Globus pallidus (tissue), 1 donor: ENCODE measurements at regions not wholly inside any gene's neighbourhood (a gene's known extent, or its start where the extent isn't known, plus 50 kb on each side); places are given as distances from the start of the nearest gene placed in this dataset.

Experiments
- DNase-seq: peaks from one replicate; pipeline ENCODE4 v3.0.0-alpha.2; 2015; ENCODE audit warnings: low spot score

- no peak for DNase-seq
Observed at GRCh38 chr3:17982211-17982880, 239.9 kb upstream of the TBC1D5 start.

GRCh38 chr3:17980863-17981262 is 238.4 kb upstream of the TBC1D5 start:
- no peak for DNase-seq

DNA sequence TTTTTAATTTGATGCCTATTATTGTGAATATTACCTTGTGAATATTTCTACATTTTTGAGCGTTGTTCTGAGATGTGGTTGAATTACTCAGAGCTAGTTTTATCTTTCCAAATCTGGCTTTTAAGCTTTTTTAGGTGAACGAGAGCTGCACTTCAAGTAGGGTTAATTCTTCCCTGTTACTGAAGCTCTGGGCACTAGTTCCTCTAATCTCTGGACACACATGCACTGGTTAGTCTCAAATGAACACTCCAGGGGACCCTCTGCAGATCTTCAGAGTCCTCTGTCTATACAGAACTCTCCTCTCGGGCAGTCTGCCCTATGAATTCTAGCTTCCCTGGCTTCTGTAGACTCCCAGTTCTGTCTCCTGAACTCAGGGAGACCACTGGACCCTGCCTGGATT is 237.5 kb upstream of the TBC1D5 start:
- no peak for DNase-seq

- DNase-seq, result peak; percentile 17
Observed at GRCh38 chr3:17979252-17979651, 236.8 kb upstream of the TBC1D5 start.

DNA sequence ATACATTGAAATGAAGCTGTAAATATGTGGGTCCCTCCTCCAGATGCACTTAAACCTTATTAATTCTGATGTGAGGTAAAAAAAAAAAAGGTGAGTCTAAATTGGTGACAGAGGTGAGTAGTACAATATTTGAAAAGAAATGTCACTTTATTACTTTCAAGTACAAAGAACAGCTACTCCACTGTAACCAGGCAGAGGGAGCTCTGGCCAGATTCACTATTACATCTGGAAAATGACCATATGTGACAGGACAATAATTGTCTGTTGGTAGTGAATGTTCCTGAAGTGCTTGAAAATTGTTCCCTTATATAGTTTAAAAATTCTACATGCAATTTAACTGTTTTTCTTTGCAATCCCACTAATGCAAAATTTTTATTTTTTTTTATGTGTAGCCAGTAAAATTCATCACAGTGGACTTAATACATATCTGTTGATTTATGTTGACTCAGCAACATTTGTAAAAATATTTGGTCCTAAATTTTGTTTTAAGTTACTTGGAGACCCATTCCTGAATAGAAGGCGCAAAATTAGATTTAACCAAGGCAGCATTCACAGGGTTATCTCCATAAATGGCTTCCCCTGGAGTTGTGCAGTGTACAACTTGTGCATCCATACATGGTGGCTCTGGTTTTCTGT is 231.9 kb upstream of the TBC1D5 start:
- DNase-seq, result no peak

DNA sequence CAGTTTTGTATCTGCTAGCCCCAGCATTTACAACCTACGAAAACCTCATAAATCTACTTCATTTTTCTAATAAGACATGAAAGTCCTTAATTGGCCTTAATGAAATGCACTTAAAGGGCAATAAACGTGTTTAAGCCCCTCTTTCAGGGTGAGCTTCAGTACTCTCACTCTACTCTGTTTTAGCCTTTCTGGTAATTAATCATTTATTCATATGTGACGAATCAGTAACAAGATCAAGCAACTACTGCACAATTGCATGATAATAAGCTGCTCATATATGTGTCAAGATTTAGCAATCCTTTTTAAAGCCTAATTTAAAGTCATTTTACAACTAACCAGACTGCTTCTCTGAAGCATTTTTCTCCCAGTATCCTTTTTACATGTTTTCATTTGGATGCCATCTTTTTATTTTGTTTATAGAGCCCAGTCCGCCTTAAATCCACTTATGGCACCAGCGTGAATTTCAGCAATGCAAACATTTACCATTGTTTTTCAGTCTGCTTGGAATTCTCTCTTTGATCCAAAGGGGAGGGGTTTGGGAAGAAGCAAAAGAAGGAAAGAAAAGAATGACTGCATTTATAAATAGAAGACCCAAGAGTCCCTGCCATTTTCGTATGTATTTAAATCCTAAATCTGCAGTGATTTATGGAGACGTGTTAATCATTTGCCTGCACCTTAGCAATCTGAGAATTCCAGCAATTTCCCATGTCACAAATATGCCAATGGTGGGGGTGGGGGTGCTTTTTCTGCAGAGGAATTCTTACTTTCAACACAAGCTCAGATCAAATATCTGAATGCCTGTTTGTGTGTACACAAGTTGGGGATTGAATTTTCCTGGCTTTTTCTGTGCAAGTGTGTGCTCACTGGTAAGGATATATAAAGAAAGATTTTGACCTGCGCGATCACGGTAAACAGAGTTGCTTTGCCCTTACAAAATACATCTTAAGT is 230.8 kb upstream of the TBC1D5 start:
- DNase-seq, result no peak

DNA sequence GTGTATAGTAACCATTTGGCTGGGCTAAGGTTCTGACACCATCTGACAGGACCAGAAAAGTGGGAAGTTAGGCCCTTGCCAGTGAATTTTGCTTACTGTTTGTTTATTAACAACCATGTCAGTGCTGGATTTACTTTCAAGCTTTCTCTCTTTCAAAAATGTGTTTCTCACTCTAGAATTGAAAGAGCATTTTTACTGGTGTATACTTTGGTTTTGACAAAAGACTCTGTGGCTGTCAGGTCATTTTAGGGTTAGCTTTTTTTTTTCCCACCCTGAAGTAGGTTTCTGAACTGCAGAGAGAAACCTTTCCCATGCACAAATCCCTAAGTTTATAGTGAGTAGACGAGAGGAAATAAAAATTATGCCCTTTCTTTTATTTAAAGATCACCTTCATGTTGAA is 230.0 kb upstream of the TBC1D5 start:
- no peak for DNase-seq

DNA sequence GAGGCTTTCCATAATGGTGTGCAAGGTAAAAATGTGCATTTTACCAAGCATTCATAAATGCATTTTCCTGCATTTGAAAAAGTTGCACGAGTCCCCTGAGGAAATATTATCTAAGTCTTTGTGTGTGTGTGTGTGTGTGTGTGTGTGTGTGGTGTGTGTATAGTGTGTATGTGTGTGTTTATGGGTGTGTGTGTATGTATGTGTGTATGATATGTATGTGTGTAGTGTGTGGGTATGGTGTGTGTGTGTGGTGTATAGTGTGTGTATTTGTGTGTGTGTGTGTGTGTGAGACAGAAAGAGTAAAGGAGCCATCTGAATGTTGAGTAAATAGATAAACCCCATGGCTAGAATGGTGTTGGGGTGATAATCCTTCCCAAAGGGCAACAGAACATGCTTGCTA is 229.6 kb upstream of the TBC1D5 start:
- no peak for DNase-seq

DNA sequence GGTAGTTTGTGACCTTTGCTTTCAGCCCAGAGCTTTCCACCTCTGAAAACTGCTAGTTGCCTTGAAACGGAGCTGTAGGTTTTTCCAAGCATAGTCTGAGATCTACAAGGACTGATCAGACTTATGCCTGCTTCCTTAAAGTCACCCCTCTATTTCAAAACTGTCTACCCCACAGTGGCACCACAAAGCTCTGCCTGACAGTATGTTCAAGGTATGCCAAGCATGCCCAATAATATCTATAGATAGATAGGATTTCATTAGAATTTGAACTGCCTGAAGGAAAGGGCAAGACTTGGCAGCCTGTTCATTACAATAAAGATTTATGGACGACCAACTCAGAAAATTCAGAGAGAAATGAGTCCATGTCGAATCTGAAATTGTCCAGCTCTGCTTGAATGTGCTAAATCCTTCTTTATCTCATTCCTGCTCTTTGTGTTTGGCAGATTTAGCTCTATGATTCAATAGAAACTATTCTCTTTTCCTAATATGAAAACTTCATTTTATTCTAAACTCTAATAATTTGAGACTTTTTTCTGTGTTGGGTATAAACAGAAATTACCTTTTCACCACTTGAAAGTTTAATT is 227.6 kb upstream of the TBC1D5 start:
- DNase-seq, result no peak

DNA sequence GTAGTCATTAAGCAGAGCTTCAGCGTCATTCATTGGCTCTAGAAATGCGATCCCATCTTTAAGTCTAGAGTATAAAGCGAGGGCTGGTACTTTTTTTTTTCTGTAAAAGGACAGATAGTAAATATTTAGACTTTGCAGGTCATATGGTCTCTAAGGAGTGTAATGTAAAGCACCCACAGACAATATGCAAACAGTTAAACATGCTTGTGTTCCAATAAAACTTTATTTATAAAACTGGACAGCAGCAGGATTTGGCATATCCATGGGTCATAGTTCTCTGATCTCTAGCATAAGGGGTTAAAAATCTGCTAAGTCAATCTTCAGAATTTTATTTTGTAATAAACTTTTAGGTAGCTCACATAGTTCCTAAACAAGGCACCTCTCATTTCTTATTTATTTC is 226.8 kb upstream of the TBC1D5 start:
- DNase-seq, result no peak

DNA sequence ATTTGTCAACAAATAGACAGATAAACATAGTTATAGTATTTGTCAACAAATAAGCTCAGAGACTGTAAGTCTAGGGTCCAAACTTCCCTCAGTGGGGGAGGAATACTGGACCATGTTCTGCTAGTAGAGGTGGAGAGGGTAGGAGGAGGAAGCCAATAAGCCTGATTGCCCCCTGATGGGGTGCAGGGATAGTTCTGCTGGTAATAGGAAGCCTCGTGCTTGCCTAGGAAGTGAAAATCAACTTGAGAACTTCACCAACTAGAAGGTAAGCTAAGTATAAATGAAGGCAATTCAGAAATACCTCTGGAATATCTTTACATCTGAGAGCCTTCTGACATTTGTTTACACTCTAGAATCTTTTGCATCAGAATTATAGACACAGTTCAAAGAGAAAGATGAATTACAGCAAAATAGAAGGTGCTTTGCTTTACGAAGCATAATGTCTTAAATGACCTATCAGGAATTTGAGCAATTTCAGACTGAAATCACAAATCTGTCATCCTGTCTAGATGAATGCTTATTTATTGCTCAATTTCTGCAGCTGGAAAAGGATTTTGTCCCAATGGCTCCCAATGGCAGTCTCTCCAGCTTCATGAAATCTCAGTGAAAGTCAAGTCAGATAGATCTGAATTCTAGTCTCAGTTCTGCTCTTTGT is 225.6 kb upstream of the TBC1D5 start:
- DNase-seq, result no peak

DNA sequence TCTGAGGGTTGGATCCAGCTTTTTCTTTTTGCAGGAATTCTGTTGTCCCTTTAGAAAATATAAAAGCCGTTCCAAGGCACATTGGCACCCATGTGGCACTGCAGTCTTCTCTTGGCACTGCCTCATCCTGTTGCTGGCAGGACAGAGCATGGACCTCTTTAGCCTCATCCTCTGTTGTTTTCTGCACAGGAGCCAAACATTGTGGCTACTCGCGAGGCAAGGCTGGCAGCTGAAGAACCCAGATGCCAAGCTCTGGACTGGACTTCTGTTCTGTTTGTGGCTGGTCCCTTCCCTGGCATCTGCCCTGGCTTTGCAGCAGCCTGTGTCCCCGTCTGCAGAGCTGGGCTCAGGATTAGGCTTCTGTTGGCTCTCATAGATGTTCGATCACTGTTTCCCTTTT is 224.7 kb upstream of the TBC1D5 start:
- peak; percentile 95 for DNase-seq

DNA sequence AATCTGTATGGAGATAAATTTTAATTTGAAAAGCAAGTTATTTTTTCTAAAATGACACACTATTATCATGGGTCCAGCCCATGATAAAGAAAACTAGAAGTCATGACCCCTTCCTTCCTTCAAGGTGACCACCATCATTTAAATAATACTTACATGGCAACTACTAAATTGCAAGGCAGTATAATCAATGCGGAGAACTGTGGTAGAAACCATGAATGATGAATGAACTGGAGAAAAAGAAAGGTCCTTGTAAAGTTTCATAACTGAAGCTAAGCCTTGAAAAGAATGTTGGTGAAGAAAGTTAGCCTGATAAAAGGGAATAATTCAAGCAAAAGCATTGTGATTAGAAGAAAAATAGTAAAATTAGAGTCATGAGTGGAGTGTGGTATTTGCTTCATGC is 222.9 kb upstream of the TBC1D5 start:
- DNase-seq, result no peak

DNA sequence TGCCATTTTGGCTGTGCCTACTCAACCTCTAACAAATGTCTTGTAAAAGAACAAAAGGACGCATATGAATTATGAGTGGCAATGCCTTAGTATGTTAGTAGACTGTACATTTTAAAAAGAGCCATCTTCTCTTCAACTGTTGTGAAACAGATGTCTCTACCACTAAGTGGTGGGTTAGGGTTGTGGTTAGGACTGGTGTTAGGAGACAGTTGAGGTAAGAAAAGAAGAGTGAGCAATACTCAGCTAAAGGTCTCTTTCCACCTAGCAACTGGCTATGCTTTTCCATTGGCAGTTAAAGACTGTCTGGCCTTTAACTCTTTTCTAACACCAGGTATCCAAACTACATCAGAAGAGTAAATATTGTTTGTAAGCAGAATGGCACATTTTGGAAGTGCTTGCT is 221.7 kb upstream of the TBC1D5 start:
- DNase-seq, result no peak

GRCh38 chr3:17955411-17955810 is 213.0 kb upstream of the TBC1D5 start:
- DNase-seq, result no peak

GRCh38 chr3:17954801-17955200 is 212.4 kb upstream of the TBC1D5 start:
- DNase-seq, result no peak

DNA sequence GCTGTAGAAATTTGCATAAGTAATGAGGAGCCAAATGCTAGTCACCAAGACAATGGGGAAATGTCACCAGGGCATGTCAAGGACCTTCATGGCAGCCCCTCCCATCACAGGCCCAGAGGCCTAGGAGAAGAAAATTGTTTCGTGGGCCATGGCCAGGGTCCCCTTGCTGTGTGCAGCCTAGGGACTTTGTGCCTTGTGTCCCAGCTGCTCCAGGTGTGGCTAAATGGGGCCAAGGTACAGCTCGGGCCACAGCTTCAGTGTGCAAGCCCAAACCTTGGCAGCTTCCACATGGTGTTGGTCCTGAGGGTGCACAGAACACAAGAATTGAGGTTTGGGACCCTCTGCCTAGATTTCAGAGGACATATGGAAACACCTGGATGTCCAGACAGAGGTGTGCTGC is 208.8 kb upstream of the TBC1D5 start:
- no peak for DNase-seq

- no peak for DNase-seq
Observed at GRCh38 chr3:17949101-17949500, 206.7 kb upstream of the TBC1D5 start.

- DNase-seq, result no peak
Observed at GRCh38 chr3:17947833-17948232, 205.4 kb upstream of the TBC1D5 start.

DNA sequence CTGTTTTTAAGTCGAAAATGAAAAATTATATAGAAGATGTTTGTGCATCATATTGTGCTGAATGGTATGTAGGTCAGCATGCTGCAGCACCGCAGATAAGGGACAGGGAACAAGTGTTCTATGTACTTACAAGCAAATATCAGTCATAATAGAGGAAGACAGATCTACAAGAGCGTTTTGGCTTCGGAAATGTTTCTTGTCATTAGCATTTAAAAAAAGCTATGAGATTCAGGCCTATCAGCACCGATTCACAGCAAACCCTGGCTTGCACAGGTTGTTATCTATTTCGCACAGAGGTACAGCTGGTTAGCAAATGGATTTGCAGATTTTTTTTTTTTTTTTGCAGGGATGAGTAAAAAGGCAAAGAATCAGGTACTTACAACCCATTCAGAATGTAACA is 204.2 kb upstream of the TBC1D5 start:
- no peak for DNase-seq

- DNase-seq, result no peak
Observed at GRCh38 chr3:17945799-17946399, 203.5 kb upstream of the TBC1D5 start.
